IMR-90 (cell line): ENCODE measurements at regions not wholly inside any gene's neighbourhood (a gene's known extent, or its start where the extent isn't known, plus 50 kb on each side); places are given as distances from the start of the nearest gene placed in this dataset.

Experiments used
- ATAC-seq: fragments of 200-7000 bp; cut with Tn5 transposase; 2 replicates; pipeline ENCODE4 v1.9.1; 2020; ENCODE audit warnings: low read depth, mild to moderate bottlenecking, moderate library complexity
- BruUV-seq: library from RNA; stranded (reverse); fragments of 400-500 nt; replicated peaks from 2 replicates; lab custom pipeline; 2021; lab: Mats Ljungman, UMichigan
- CTCF ChIA-PET: fragments of 300-600 bp; formaldehyde crosslinking; extraction: SDS; loops from one replicate; lab custom pipeline; 2021; ENCODE audit warnings: antibody characterized with exemption; lab: Yijun Ruan, JAX
- POLR2A ChIA-PET: fragments of 300-600 bp; sonication (Branson Sonifier 250); formaldehyde crosslinking; loops from one replicate; lab custom pipeline; 2022; ENCODE audit warnings: antibody characterized with exemption; ENCODE audit not compliant: unreplicated experiment; lab: Charles Lee
- DNase-seq: peaks from one replicate; pipeline ENCODE4 v3.0.0; 2013
- H2AFZ ChIP-seq: replicated peaks from 2 replicates; pipeline ENCODE3; 2013; ENCODE audit warnings: low read length, mild to moderate bottlenecking; ENCODE audit not compliant: poor library complexity
- H2AK5ac ChIP-seq: 2 replicates; pipeline ENCODE4 v1.6.1; 2013; ENCODE audit warnings: low read depth, low read length, inconsistent platforms
- H2AK9ac ChIP-seq: replicated peaks from 2 replicates; pipeline ENCODE3; 2013; ENCODE audit warnings: mild to moderate bottlenecking, low read depth, low read length, moderate library complexity; ENCODE audit not compliant: poor library complexity
- H2BK120ac ChIP-seq: 2 replicates; pipeline ENCODE4 v1.6.1; 2013; ENCODE audit warnings: low read depth, low read length, inconsistent platforms
- H2BK15ac ChIP-seq: 3 replicates; pipeline ENCODE4 v1.6.1; 2013; ENCODE audit warnings: low read depth, low read length, inconsistent platforms
- H2BK20ac ChIP-seq: 2 replicates; pipeline ENCODE4 v1.6.1; 2013; ENCODE audit warnings: low read depth, mild to moderate bottlenecking, inconsistent platforms, low read length, moderate library complexity
- H2BK5ac ChIP-seq: 2 replicates; pipeline ENCODE4 v1.6.1; 2013; ENCODE audit warnings: mild to moderate bottlenecking, low read depth, low read length, inconsistent platforms; ENCODE audit not compliant: poor library complexity, severe bottlenecking
- H3K14ac ChIP-seq: replicated peaks from 2 replicates; pipeline ENCODE4 v1.6.1; 2013; ENCODE audit warnings: low read depth, low read length, inconsistent platforms
- H3K18ac ChIP-seq: 2 replicates; pipeline ENCODE4 v1.6.1; 2013; ENCODE audit warnings: low read depth, low read length, control low read depth
- H3K23ac ChIP-seq: 2 replicates; pipeline ENCODE4 v1.6.1; 2013; ENCODE audit warnings: low read depth, low read length, inconsistent platforms
- H3K27ac ChIP-seq: 2 replicates; pipeline ENCODE4 v1.5.1; 2013; ENCODE audit warnings: mild to moderate bottlenecking, control low read depth, low read length; ENCODE audit not compliant: insufficient read depth
- H3K27me3 ChIP-seq: 2 replicates; pipeline ENCODE4 v1.6.1; 2013; ENCODE audit warnings: low read length; ENCODE audit not compliant: control insufficient read depth, insufficient read depth
- H3K36me3 ChIP-seq: 2 replicates; pipeline ENCODE4 v1.6.1; 2013; ENCODE audit warnings: low read length, mixed read lengths; ENCODE audit not compliant: control insufficient read depth, insufficient read depth
- H3K4ac ChIP-seq: 2 replicates; pipeline ENCODE4 v1.6.1; 2013; ENCODE audit warnings: low read depth, low read length, inconsistent platforms
- H3K4me1 ChIP-seq: 2 replicates; pipeline ENCODE4 v1.6.1; 2013; ENCODE audit warnings: low read length, mixed read lengths; ENCODE audit not compliant: control insufficient read depth, insufficient read depth
- H3K4me2 ChIP-seq: 2 replicates; pipeline ENCODE4 v1.6.1; 2013; ENCODE audit warnings: low read depth, mild to moderate bottlenecking, control low read depth, low read length, moderate library complexity
- H3K4me3 ChIP-seq: 2 replicates; pipeline ENCODE4 v1.5.1; 2013; ENCODE audit warnings: low read depth, mild to moderate bottlenecking, control low read depth, low read length, moderate library complexity; ENCODE audit not compliant: insufficient read depth
- H3K56ac ChIP-seq: 2 replicates; pipeline ENCODE4 v1.6.1; 2013; ENCODE audit warnings: low read length, inconsistent platforms; ENCODE audit not compliant: insufficient read depth; ENCODE audit errors: extremely low read depth
- H3K79me1 ChIP-seq, 2 experiments: 2 replicates each; pipeline ENCODE4 v1.6.1; 2013; ENCODE audit warnings: low read length in 2 of 2, inconsistent platforms in 1 of 2, low read depth in 1 of 2
- H3K9ac ChIP-seq: 2 replicates; pipeline ENCODE4 v1.6.1; 2013; ENCODE audit warnings: low read depth, low read length, control low read depth
- H3K9me1 ChIP-seq: 2 replicates; pipeline ENCODE4 v1.6.1; 2013; ENCODE audit warnings: low read length, inconsistent platforms; ENCODE audit not compliant: insufficient read depth
- H3K9me3 ChIP-seq: 2 replicates; pipeline ENCODE4 v1.6.1; 2013; ENCODE audit warnings: low read length; ENCODE audit not compliant: control insufficient read depth, insufficient read depth
- H4K20me1 ChIP-seq: 2 replicates; pipeline ENCODE4 v1.6.1; 2013; ENCODE audit warnings: low read length, inconsistent platforms; ENCODE audit not compliant: insufficient read depth
- H4K5ac ChIP-seq: 2 replicates; pipeline ENCODE4 v1.6.1; 2013; ENCODE audit warnings: mild to moderate bottlenecking, low read depth, low read length, control low read depth
- H4K8ac ChIP-seq, 2 experiments: 2 replicates each; pipeline ENCODE4 v1.6.1; 2013; ENCODE audit warnings: low read depth in 2 of 2, low read length in 2 of 2, control low read depth in 1 of 2, inconsistent platforms in 1 of 2
- H4K91ac ChIP-seq: 2 replicates; pipeline ENCODE4 v1.6.1; 2013; ENCODE audit warnings: low read depth, low read length, inconsistent platforms; ENCODE audit not compliant: insufficient read depth
- BHLHE40 ChIP-seq: fragments of 150-350 bp; IDR thresholded peaks from 2 replicates; pipeline ENCODE4 v1.6.1; 2016; ENCODE audit warnings: mild to moderate bottlenecking, low read depth, low read length
- CEBPB ChIP-seq: IDR thresholded peaks from 2 replicates; pipeline ENCODE4 v1.6.1; 2012; ENCODE audit warnings: low read depth, low read length, improper control_type of control experiment
- CHD1 ChIP-seq: IDR thresholded peaks from 2 replicates; pipeline ENCODE4 v1.6.1; 2012; ENCODE audit warnings: low read depth, low read length, improper control_type of control experiment
- CTCF ChIP-seq: conservative IDR thresholded peaks from 2 replicates; pipeline ENCODE4 v1.5.1; 2012; ENCODE audit warnings: mild to moderate bottlenecking, low read depth, low read length, improper control_type of control experiment
- ELK1 ChIP-seq: fragments of 150-350 bp; IDR thresholded peaks from 2 replicates; pipeline ENCODE4 v1.6.1; 2016; ENCODE audit warnings: low read depth, mild to moderate bottlenecking, low read length, moderate library complexity, borderline replicate concordance
- FOS ChIP-seq: fragments of 150-350 bp; IDR thresholded peaks from 2 replicates; pipeline ENCODE4 v1.6.1; 2016; ENCODE audit warnings: low read depth, low read length
- MAFK ChIP-seq: IDR thresholded peaks from 2 replicates; pipeline ENCODE4 v1.6.1; 2012; ENCODE audit warnings: low read depth, low read length, improper control_type of control experiment
- MAZ ChIP-seq: IDR thresholded peaks from 2 replicates; pipeline ENCODE4 v1.6.1; 2012; ENCODE audit warnings: low read depth, mild to moderate bottlenecking, low read length, improper control_type of control experiment, moderate library complexity, borderline replicate concordance
- MXI1 ChIP-seq: IDR thresholded peaks from 2 replicates; pipeline ENCODE4 v1.6.1; 2012; ENCODE audit warnings: low read depth, mild to moderate bottlenecking, low read length, moderate library complexity, borderline replicate concordance
- NFE2L2 ChIP-seq: fragments of 150-350 bp; IDR thresholded peaks from 2 replicates; pipeline ENCODE4 v1.6.1; 2016; ENCODE audit warnings: low read depth, mild to moderate bottlenecking, low read length
- POLR2A ChIP-seq: IDR thresholded peaks from 2 replicates; pipeline ENCODE4 v1.6.1; 2012; ENCODE audit warnings: mild to moderate bottlenecking, low read depth, low read length
- RAD21 ChIP-seq: IDR thresholded peaks from 2 replicates; pipeline ENCODE4 v1.6.1; 2012; ENCODE audit warnings: low read length, improper control_type of control experiment
- RCOR1 ChIP-seq: IDR thresholded peaks from 2 replicates; pipeline ENCODE4 v1.6.1; 2012; ENCODE audit warnings: mild to moderate bottlenecking, low read length, improper control_type of control experiment; ENCODE audit not compliant: insufficient replicate concordance
- RFX5 ChIP-seq: IDR thresholded peaks from 2 replicates; pipeline ENCODE4 v1.8.0; 2012; ENCODE audit warnings: low read depth, mild to moderate bottlenecking, low read length, moderate library complexity
- SMC3 ChIP-seq: fragments of 150-350 bp; IDR thresholded peaks from 2 replicates; pipeline ENCODE4 v1.6.1; 2016; ENCODE audit warnings: low read depth, mild to moderate bottlenecking, antibody characterized with exemption, low read length, moderate library complexity
- USF2 ChIP-seq: fragments of 150-350 bp; IDR thresholded peaks from 2 replicates; pipeline ENCODE4 v1.6.1; 2017; ENCODE audit warnings: mild to moderate bottlenecking, antibody characterized with exemption, low read length, low read depth
- WGBS, 2 experiments: methylation state at CpG; one replicate each; pipeline versions ENCODE4 v1.1.5 to v1.1.7; 2013; ENCODE audit warnings: missing lambda C conversion rate in 2 of 2; ENCODE audit not compliant: insufficient read length in 1 of 2; ENCODE audit errors: extremely low coverage in 2 of 2; 5-methylcytosine and 5-hydroxymethylcytosine counted together
- dilution Hi-C: fragments of 300-500 bp; cut with HindIII; formaldehyde crosslinking; loops from one replicate; pipeline ENCODE4 v1.14.3; 2018; ENCODE audit warnings: low sequenced_read_pairs; ENCODE audit not compliant: unreplicated experiment
- in situ Hi-C: fragments of 300-500 bp; cut with MboI; formaldehyde crosslinking; loops from 3 replicates; pipeline ENCODE4 v1.14.3; 2019; ENCODE audit warnings: low sequenced_read_pairs, inconsistent platforms, mixed read lengths
- intact Hi-C: fragments of 100-400 bp; cut with micrococcal nuclease; formaldehyde crosslinking; loops from 2 replicates; pipeline ENCODE4 v1.10.0; 2022

- DNase-seq (no peak), ATAC-seq (no peak)
- no peak overlapping the region for H3K9ac ChIP-seq
- no peak overlapping the region for H3K18ac ChIP-seq
- no peaks in the 10 kb centered on the region for H3K4me1 ChIP-seq
- no TSS peak for BruUV-seq
- no peak overlapping the region for H2AFZ ChIP-seq
- TF ChIP-seq CTCF: no peak
- TF ChIP-seq MAZ: no peak
- TF ChIP-seq USF2: no peak
- TF ChIP-seq CEBPB: no peak
- no peak for TF ChIP-seq MAFK
- no peak for TF ChIP-seq MXI1
- TF ChIP-seq POLR2A: no peak
- TF ChIP-seq FOS: no peak
- no peak for TF ChIP-seq RAD21
- TF ChIP-seq SMC3: no peak
- no peak for TF ChIP-seq BHLHE40
- no peak for TF ChIP-seq CHD1
- no peak for TF ChIP-seq ELK1
- TF ChIP-seq RFX5: no peak
- TF ChIP-seq RCOR1: no peak
- no peak for TF ChIP-seq NFE2L2
- dilution Hi-C loops (no loop called here), intact Hi-C loops (no loop called here), in situ Hi-C loops (no loop called here)
- WGBS, 2 experiments: no CpG with 5 or more reads among the region's 4 CpGs
- ChIA-PET POLR2A (no interaction called here), CTCF (interaction anchor here (0.6 kb wide), 1 partner anchor 33 kb away, joined by 6 read pairs; no protein-coding TSS in a partner anchor)
- H3K9me3 ChIP-seq: no peaks in the 10 kb centered on the region
- no peak overlapping the region for H3K14ac ChIP-seq
- H3K27ac ChIP-seq: no peak overlapping the region
- H2BK20ac ChIP-seq: no peak overlapping the region
- peaks cover 22% of the 10 kb centered on the region for H3K36me3 ChIP-seq
- H3K4me3 ChIP-seq: no peak overlapping the region
- no peaks in the 10 kb centered on the region for H4K20me1 ChIP-seq
- H2BK15ac ChIP-seq: no peak overlapping the region
- H3K4me2 ChIP-seq: no peak overlapping the region
- H2AK5ac ChIP-seq: no peak overlapping the region
- H4K91ac ChIP-seq: no peak overlapping the region
- H4K5ac ChIP-seq: no peak overlapping the region
- no peak overlapping the region for H3K23ac ChIP-seq
- peaks cover 8% of the 10 kb centered on the region; the same call in 1 of the 2 replicates for H3K9me1 ChIP-seq
- H3K27me3 ChIP-seq: no peaks in the 10 kb centered on the region
- no peak overlapping the region for H2BK5ac ChIP-seq
- H2BK120ac ChIP-seq: no peak overlapping the region
- no peak overlapping the region for H3K4ac ChIP-seq
- no peak overlapping the region for H3K56ac ChIP-seq
- H2AK9ac ChIP-seq: no peak overlapping the region
- H3K79me1 ChIP-seq: peaks cover 26 to 49% of the 10 kb centered on the region in 2 experiments; a peak in 3 of 4 replicates
- no peak overlapping the region for H4K8ac ChIP-seq
These were observed 54.4 kb downstream of the ZZZ3 start for GRCh38 chr1:77627978-77628570.
